Chondrocyte (in vitro differentiated cells): ENCODE measurements at regions not wholly inside any gene's neighbourhood (a gene's known extent, or its start where the extent isn't known, plus 50 kb on each side); places are given as distances from the start of the nearest gene placed in this dataset.

Experiments used
- DNase-seq: peaks from one replicate; pipeline ENCODE4 v3.0.0; 2021; ENCODE audit warnings: mixed read lengths, low spot score
- H3K27ac Mint-ChIP-seq: one replicate; pipeline ENCODE4 v1.8.0; 2021; ENCODE audit warnings: mild to moderate bottlenecking, moderate library complexity, mixed read lengths; ENCODE audit not compliant: unreplicated experiment
- H3K27me3 Mint-ChIP-seq: 2 replicates; pipeline ENCODE4 v1.8.0; 2021; ENCODE audit warnings: low read depth, mixed read lengths
- H3K36me3 Mint-ChIP-seq: 2 replicates; pipeline ENCODE4 v1.8.0; 2021; ENCODE audit warnings: low read depth, mixed read lengths
- H3K4me1 Mint-ChIP-seq: 2 replicates; pipeline ENCODE4 v1.8.0; 2021; ENCODE audit warnings: low read depth, mild to moderate bottlenecking, mixed read lengths
- H3K4me3 Mint-ChIP-seq: one replicate; pipeline ENCODE4 v1.8.0; 2021; ENCODE audit warnings: mild to moderate bottlenecking, moderate library complexity, mixed read lengths; ENCODE audit not compliant: unreplicated experiment
- H3K9me3 Mint-ChIP-seq: 2 replicates; pipeline ENCODE4 v1.8.0; 2021; ENCODE audit warnings: low read depth, mixed read lengths
- CTCF ChIP-seq: fragments of 200-600 bp; sonication (generic); IDR thresholded peaks from 2 replicates; pipeline ENCODE4 v1.5.0; 2021; ENCODE audit warnings: antibody characterized with exemption, mild to moderate bottlenecking, moderate library complexity

- Mint-ChIP-seq H3K27ac (no peak overlapping the region), H3K36me3 (peaks cover 2% of the 10 kb centered on the region), H3K4me1 (no peaks in the 10 kb centered on the region), H3K27me3 (peaks cover 3% of the 10 kb centered on the region), H3K9me3 (peaks cover 5% of the 10 kb centered on the region), H3K4me3 (no peak overlapping the region)
- TF ChIP-seq CTCF, result no peak
- DNase-seq, result no peak
Measured at GRCh38 chr6:90420500-90420899, 123.9 kb upstream of the BACH2 start.

- no peak for DNase-seq
- no peak overlapping the region for H3K27ac Mint-ChIP-seq
- no peaks in the 10 kb centered on the region for H3K36me3 Mint-ChIP-seq
- H3K4me1 Mint-ChIP-seq, result peaks cover 9% of the 10 kb centered on the region
- no peaks in the 10 kb centered on the region for H3K9me3 Mint-ChIP-seq
- H3K27me3 Mint-ChIP-seq, result no peaks in the 10 kb centered on the region
- TF ChIP-seq CTCF, result no peak
- H3K4me3 Mint-ChIP-seq, result no peak overlapping the region
Measured at GRCh38 chr6:90417385-90417784, 120.7 kb upstream of the BACH2 start.

GRCh38 chr6:90416322-90416721 lies 119.7 kb upstream of the BACH2 start:
- Mint-ChIP-seq H3K36me3 (no peaks in the 10 kb centered on the region), H3K27me3 (no peaks in the 10 kb centered on the region), H3K4me3 (no peak overlapping the region), H3K4me1 (peaks cover 9% of the 10 kb centered on the region), H3K9me3 (no peaks in the 10 kb centered on the region), H3K27ac (no peak overlapping the region)
- no peak for TF ChIP-seq CTCF
- DNase-seq, result no peak

- no peak for DNase-seq
- no peak for TF ChIP-seq CTCF
- Mint-ChIP-seq H3K36me3 (no peaks in the 10 kb centered on the region), H3K27me3 (no peaks in the 10 kb centered on the region), H3K4me3 (no peak overlapping the region), H3K27ac (no peak overlapping the region), H3K9me3 (no peaks in the 10 kb centered on the region), H3K4me1 (peaks cover 9% of the 10 kb centered on the region)
Measured at GRCh38 chr6:90415178-90415577, 118.5 kb upstream of the BACH2 start.

- peaks cover 9% of the 10 kb centered on the region for H3K4me1 Mint-ChIP-seq
- TF ChIP-seq CTCF, result no peak
- DNase-seq, result no peak
Measured at GRCh38 chr6:90414352-90414751, 117.7 kb upstream of the BACH2 start.

More at GRCh38 chr6:90414352-90414751, 117.7 kb upstream of the BACH2 start:
- H3K36me3 Mint-ChIP-seq, result no peaks in the 10 kb centered on the region
- H3K4me3 Mint-ChIP-seq, result no peak overlapping the region
- H3K9me3 Mint-ChIP-seq, result no peaks in the 10 kb centered on the region
- no peak overlapping the region for H3K27ac Mint-ChIP-seq
- H3K27me3 Mint-ChIP-seq, result no peaks in the 10 kb centered on the region
